ENCODE measurements at regions not wholly inside any gene's neighbourhood (a gene's known extent, or its start where the extent isn't known, plus 50 kb on each side); places are given as distances from the start of the nearest gene placed in this dataset.

- no peak for DNase-seq (ENCODE audit: low read depth)
- TF ChIP-seq CTCF (conservative IDR thresholded peaks at IDR 0.05; ENCODE audit: control insufficient read depth, insufficient read depth, low read depth, low read length): no peak
- H3K4me3 ChIP-seq (ENCODE audit: control insufficient read depth, low read depth, low read length): no peak overlapping the region
Measured at GRCh38 chr13:106402866-106403265, 132.6 kb downstream of the EFNB2 start.

- TF ChIP-seq CTCF (conservative IDR thresholded peaks at IDR 0.05; ENCODE audit: control insufficient read depth, insufficient read depth, low read depth, low read length): no peak
- no peak overlapping the region for H3K4me3 ChIP-seq (ENCODE audit: control insufficient read depth, low read depth, low read length)
- DNase-seq (ENCODE audit: low read depth): peak; percentile 31
Measured at GRCh38 chr13:106401081-106401480, 134.4 kb downstream of the EFNB2 start.

GRCh38 chr13:106400289-106400688 is 135.2 kb downstream of the EFNB2 start:
- DNase-seq (ENCODE audit: low read depth): no peak
- H3K4me3 ChIP-seq (ENCODE audit: control insufficient read depth, low read depth, low read length): no peak overlapping the region
- TF ChIP-seq CTCF (conservative IDR thresholded peaks at IDR 0.05; ENCODE audit: control insufficient read depth, insufficient read depth, low read depth, low read length): no peak

- H3K4me3 ChIP-seq (ENCODE audit: control insufficient read depth, low read depth, low read length): no peak overlapping the region
- no peak for TF ChIP-seq CTCF (conservative IDR thresholded peaks at IDR 0.05; ENCODE audit: control insufficient read depth, insufficient read depth, low read depth, low read length)
- DNase-seq (ENCODE audit: low read depth): no peak
Measured at GRCh38 chr13:106398289-106398688, 137.2 kb downstream of the EFNB2 start.

GRCh38 chr13:106393776-106394175 is 141.7 kb downstream of the EFNB2 start:
- no peak overlapping the region for H3K4me3 ChIP-seq (ENCODE audit: control insufficient read depth, low read depth, low read length)

GRCh38 chr13:106391681-106392080 is 143.8 kb downstream of the EFNB2 start:
- H3K4me3 ChIP-seq (ENCODE audit: control insufficient read depth, low read depth, low read length): no peak overlapping the region
- DNase-seq (ENCODE audit: low read depth): no peak
- no peak for TF ChIP-seq CTCF (conservative IDR thresholded peaks at IDR 0.05; ENCODE audit: control insufficient read depth, insufficient read depth, low read depth, low read length)

More at GRCh38 chr13:106393776-106394175, 141.7 kb downstream of the EFNB2 start:
- no peak for TF ChIP-seq CTCF (conservative IDR thresholded peaks at IDR 0.05; ENCODE audit: control insufficient read depth, insufficient read depth, low read depth, low read length)
- peak; percentile 43 for DNase-seq (ENCODE audit: low read depth)

GRCh38 chr13:106391271-106391670 is 144.2 kb downstream of the EFNB2 start:
- TF ChIP-seq CTCF (conservative IDR thresholded peaks at IDR 0.05; ENCODE audit: control insufficient read depth, insufficient read depth, low read depth, low read length): no peak
- no peak overlapping the region for H3K4me3 ChIP-seq (ENCODE audit: control insufficient read depth, low read depth, low read length)
- no peak for DNase-seq (ENCODE audit: low read depth)
